Choroid plexus epithelial cell (primary cell): ENCODE measurements at regions not wholly inside any gene's neighbourhood (a gene's known extent, or its start where the extent isn't known, plus 50 kb on each side); places are given as distances from the start of the nearest gene placed in this dataset.

ENCODE experiments used
- DNase-seq: peaks from one replicate; pipeline ENCODE4 v3.0.0-alpha.2; 2010; ENCODE audit warnings: low read depth
- H3K4me3 ChIP-seq: 2 replicates; pipeline ENCODE4 v1.5.1; 2011; ENCODE audit warnings: low read depth, mild to moderate bottlenecking, control low read depth, low read length, moderate library complexity
- CTCF ChIP-seq: conservative IDR thresholded peaks from 2 replicates; pipeline ENCODE4 v1.5.1; 2011; ENCODE audit warnings: low read depth, mild to moderate bottlenecking, control low read depth, inconsistent platforms, low read length, moderate library complexity

GRCh38 chr6:81308577-81309279 is 443.8 kb downstream of the TENT5A start:
- H3K4me3 ChIP-seq: no peak overlapping the region
- no peak for DNase-seq
- TF ChIP-seq CTCF: no peak

- TF ChIP-seq CTCF: no peak
- no peak for DNase-seq
- H3K4me3 ChIP-seq: no peak overlapping the region
Measured at GRCh38 chr6:81307651-81308214, 444.7 kb downstream of the TENT5A start.

- DNase-seq: peak; percentile 27
- no peak for TF ChIP-seq CTCF
- H3K4me3 ChIP-seq: no peak overlapping the region
Measured at GRCh38 chr6:81304466-81304865, 448.0 kb downstream of the TENT5A start.

- H3K4me3 ChIP-seq: no peak overlapping the region
- no peak for TF ChIP-seq CTCF
- no peak for DNase-seq
Measured at GRCh38 chr6:81300961-81301360, 451.5 kb downstream of the TENT5A start.

- no peak for DNase-seq
- H3K4me3 ChIP-seq: no peak overlapping the region
- TF ChIP-seq CTCF: no peak
Measured at GRCh38 chr6:81298751-81299150, 453.7 kb downstream of the TENT5A start.

GRCh38 chr6:81295310-81295709 is 457.2 kb downstream of the TENT5A start:
- TF ChIP-seq CTCF: no peak
- no peak for DNase-seq
- H3K4me3 ChIP-seq: no peak overlapping the region

GRCh38 chr6:81293896-81294295 is 458.6 kb downstream of the TENT5A start:
- no peak for DNase-seq
- H3K4me3 ChIP-seq: no peak overlapping the region
- TF ChIP-seq CTCF: no peak
